ENCODE measurements at regions not wholly inside any gene's neighbourhood (a gene's known extent, or its start where the extent isn't known, plus 50 kb on each side); places are given as distances from the start of the nearest gene placed in this dataset.

- ATAC-seq = no peak
- no peak for FAIRE-seq
- H3K9ac ChIP-seq (ENCODE audit: insufficient read depth in 1 of 2, low read depth in 2 of 2, low read length in 2 of 2) = no peak overlapping the region
Observed at GRCh38 chr4:83821493-83821892, 285.6 kb downstream of the GPAT3 start.

More at GRCh38 chr4:83821493-83821892, 285.6 kb downstream of the GPAT3 start:
- Histone ChIP-seq H2AFZ (ENCODE audit: low read depth, low read length) (no peak overlapping the region), H3K27me3 (ENCODE audit: control insufficient read depth in 2 of 2, insufficient read depth in 2 of 2, low read length in 2 of 2) (no peaks in the 10 kb centered on the region), H3K9me3 (replicated peaks; ENCODE audit: control insufficient read depth, insufficient read depth, low read depth, low read length) (no peaks in the 10 kb centered on the region), H3K4me1 (replicated peaks in 1 of 2; ENCODE audit: control insufficient read depth in 2 of 2, insufficient read depth in 2 of 2, low read length in 2 of 2) (no peaks in the 10 kb centered on the region), H3K27ac (ENCODE audit: extremely low read depth, low read depth, low read length) (no peak overlapping the region), H4K20me1 (replicated peaks; ENCODE audit: control insufficient read depth, insufficient read depth, low read length) (no peaks in the 10 kb centered on the region), H3K9me1 (ENCODE audit: control insufficient read depth, insufficient read depth, low read length) (no peaks in the 10 kb centered on the region), H3K4me2 (ENCODE audit: insufficient read depth, low read length) (no peak overlapping the region), H3K4me3 (no peak overlapping the region), H3K79me2 (ENCODE audit: control insufficient read depth, insufficient read depth, low read length) (no peaks in the 10 kb centered on the region), H3K36me3 (ENCODE audit: control insufficient read depth, insufficient read depth, low read length) (no peaks in the 10 kb centered on the region)
- POLR2A ChIA-PET = no interaction called here
- no TSS peak for BruUV-seq (replicated peaks)
- CTCF ChIA-PET (ENCODE audit: low intra/inter-chr PET ratio) = no interaction called here
- DNase-seq (ENCODE audit: extremely low read depth in 1 of 4, low spot score in 3 of 4) = no peak
- in situ Hi-C loops (cut with MboI) (no loop called here), intact Hi-C loops (cut with micrococcal nuclease) (no loop called here)
- TF ChIP-seq RB1 (IDR thresholded peaks at IDR 0.05; ENCODE audit: low read depth) = no peak
- TF ChIP-seq ZBTB17 (CRISPR knock-in tag; IDR thresholded peaks at IDR 0.05) = no peak
- no peak for TF ChIP-seq ZNF696 (CRISPR knock-in tag; conservative IDR thresholded peaks at IDR 0.05)
- TF ChIP-seq ZFP36 (IDR thresholded peaks at IDR 0.05; ENCODE audit: low read depth, low read length, partially characterized antibody) = no peak
- no peak for TF ChIP-seq EP400 (IDR thresholded peaks at IDR 0.05)
- TF ChIP-seq PTRF (tag; IDR thresholded peaks at IDR 0.05) = no peak
- no peak for TF ChIP-seq HNRNPH1 (optimal IDR thresholded peaks at IDR 0.05; ENCODE audit: low read depth, low read length)
- no peak for TF ChIP-seq EWSR1 (IDR thresholded peaks at IDR 0.05; ENCODE audit: borderline replicate concordance, low read depth, partially characterized antibody)
- TF ChIP-seq KDM2B (CRISPR knock-in tag; IDR thresholded peaks at IDR 0.05) = no peak
- TF ChIP-seq NFYB (IDR thresholded peaks at IDR 0.05; ENCODE audit: extremely low read depth, insufficient read length) = no peak
- no peak for TF ChIP-seq CHAMP1 (IDR thresholded peaks at IDR 0.05)

All from K562 (cell line).